GM19238 (cell line): ENCODE measurements at regions not wholly inside any gene's neighbourhood (a gene's known extent, or its start where the extent isn't known, plus 50 kb on each side); places are given as distances from the start of the nearest gene placed in this dataset.
"Not testable (repeated sequence)": the region's sequence is repeated elsewhere in the genome, so short reads cannot be mapped to it uniquely, and the experiment has no call there.

Source experiments
- DNase-seq: peaks from one replicate; pipeline ENCODE4 v3.0.0; 2011; ENCODE audit warnings: low spot score; ENCODE audit not compliant: insufficient read length

GRCh38 chr6:137623293-137623692, 129.1 kb upstream of the OLIG3 start:
- no peak for DNase-seq

GRCh38 chr6:137625100-137625661, 131.0 kb upstream of the OLIG3 start:
- no peak for DNase-seq

- no peak for DNase-seq
These were observed 131.6 kb upstream of the OLIG3 start for GRCh38 chr6:137625808-137626207.

- no peak for DNase-seq
These were observed 136.5 kb upstream of the OLIG3 start for GRCh38 chr6:137630666-137631065.

DNA sequence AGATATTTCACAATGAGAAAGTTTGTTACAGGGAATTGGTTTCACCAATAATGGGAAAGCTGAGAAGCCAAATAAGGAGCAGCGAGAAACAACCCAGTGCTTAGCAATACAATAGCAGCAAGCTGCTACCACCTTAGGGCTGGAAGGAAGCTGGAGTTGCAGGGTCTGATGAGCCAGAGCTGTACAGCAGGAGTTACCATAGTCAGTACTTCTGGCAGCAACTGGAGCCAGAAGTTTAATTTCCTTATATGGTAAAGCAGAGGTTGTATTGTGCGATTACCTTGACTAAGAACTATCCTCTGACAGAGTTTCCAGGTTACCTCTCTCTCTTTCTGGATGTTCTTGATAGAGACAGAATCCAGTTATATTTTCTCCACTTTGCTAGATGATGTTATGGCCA, 137.1 kb upstream of the OLIG3 start:
- DNase-seq = no peak

DNA sequence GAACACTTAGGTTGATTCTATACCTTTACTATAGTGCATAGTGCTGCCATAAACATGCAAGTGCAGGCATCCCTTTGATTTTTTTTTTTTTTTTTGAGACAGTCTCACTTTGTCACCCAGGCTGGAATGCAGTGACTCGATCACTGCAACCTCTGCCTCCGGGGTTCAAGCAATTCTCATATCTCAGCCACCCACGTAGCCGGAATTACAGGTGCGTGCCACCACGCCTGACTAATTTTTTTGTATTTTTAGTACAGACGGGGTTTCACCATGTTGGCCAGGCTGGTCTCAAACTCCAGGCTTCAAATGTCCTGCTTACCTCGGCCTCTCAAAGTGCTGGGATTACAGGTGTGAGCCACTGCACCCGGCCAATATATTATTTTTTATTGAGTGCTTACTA, 140.0 kb upstream of the OLIG3 start:
- not testable (repeated sequence) for DNase-seq

DNA sequence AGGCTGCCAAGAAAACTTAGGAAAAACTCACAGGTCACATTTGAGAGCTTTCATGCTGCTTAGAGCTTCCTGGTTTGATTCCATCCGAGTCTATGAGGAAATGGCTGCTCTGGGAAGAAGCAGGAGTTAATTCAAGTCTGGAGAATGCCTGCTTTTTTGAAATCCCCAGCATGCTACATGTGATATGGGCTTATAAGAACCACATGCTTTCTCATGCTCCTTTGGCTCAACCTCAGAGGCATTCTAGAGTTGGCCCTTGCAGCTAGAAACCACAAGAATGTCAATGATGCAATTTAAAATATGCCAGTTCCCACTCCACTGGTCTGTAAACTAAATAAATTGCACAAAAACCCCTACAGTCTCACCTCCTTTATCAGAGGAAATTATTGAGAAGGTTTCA, 142.9 kb upstream of the OLIG3 start:
- no peak for DNase-seq

DNA sequence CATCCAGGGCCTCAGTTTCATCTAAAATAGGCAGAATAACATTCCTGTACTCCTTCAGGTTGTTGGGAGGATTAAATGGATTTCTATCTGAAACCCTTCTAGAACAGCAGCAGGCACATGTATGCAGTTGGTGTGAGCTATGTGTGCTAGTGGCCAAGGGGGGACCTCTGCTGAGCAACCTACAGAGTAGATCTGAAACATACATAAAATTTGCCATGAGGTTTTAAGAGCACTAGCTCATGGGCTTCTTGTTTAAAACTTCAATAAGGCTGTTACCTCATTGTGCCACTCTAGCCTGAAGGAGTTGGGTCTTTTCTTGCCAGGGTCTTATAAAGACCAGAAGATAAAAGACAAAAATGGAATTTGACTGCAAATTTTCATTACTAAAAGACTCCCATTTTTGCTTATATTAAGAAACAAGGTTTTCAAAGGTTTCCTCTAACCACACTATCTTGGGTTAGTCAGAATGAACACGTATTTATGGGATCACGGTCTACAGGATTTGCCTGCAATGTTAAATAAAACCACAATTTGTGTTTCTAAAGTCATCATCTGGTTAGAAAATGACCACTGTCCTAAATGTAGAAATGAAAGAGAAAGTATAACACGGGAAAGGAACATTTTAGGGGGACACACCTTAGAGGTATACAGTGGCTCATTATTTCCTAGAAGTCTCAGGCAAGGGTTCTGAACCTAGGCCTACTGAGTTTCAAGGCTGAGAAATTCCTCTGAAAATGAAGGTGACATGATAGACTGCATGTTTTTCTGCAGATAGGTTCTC, 144.9 kb upstream of the OLIG3 start:
- no peak for DNase-seq

GRCh38 chr6:137640086-137640485, 145.9 kb upstream of the OLIG3 start:
- DNase-seq = no peak

- no peak for DNase-seq
These were observed 147.4 kb upstream of the OLIG3 start for GRCh38 chr6:137641474-137642077.

GRCh38 chr6:137643210-137643609, 149.0 kb upstream of the OLIG3 start:
- DNase-seq = not testable (repeated sequence)

DNA sequence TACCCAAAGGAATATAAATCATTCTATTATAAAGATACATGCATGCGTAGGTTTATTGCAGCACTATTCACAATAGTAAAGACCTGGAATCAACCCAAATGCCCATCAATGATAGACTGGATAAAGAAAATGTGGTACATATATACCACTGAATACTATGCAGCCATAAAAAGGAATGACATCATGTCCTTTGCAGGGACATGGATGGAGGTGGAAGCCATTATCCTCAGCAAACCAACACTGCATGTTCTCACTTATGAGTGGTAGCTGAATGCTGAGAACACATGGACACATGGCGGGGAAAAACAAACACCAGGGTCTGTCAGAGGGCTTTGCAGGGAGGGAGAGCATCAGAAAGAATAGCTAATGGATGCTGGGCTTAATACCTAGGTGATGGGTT, 149.4 kb upstream of the OLIG3 start:
- DNase-seq = not testable (repeated sequence)

GRCh38 chr6:137645850-137646249, 151.7 kb upstream of the OLIG3 start:
- DNase-seq = no peak

DNA sequence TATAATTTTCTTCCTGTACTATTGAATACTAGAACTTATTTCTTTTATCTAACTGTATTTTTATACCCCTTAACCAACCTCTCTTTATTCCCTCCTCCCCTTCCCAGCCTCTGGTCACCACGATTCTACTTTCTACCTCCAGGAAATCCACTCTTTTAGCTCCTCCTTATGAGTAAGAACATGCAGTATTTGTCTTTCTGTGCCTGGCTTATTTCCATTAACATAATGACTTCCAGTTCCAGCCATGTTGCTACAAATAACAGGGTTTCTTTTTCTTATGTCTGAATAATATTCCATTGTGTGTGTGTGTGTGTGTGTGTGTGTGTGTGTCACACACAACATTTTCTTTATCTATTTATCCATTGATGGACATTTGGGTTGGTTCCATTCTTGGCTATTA, 152.3 kb upstream of the OLIG3 start:
- DNase-seq = no peak

DNA sequence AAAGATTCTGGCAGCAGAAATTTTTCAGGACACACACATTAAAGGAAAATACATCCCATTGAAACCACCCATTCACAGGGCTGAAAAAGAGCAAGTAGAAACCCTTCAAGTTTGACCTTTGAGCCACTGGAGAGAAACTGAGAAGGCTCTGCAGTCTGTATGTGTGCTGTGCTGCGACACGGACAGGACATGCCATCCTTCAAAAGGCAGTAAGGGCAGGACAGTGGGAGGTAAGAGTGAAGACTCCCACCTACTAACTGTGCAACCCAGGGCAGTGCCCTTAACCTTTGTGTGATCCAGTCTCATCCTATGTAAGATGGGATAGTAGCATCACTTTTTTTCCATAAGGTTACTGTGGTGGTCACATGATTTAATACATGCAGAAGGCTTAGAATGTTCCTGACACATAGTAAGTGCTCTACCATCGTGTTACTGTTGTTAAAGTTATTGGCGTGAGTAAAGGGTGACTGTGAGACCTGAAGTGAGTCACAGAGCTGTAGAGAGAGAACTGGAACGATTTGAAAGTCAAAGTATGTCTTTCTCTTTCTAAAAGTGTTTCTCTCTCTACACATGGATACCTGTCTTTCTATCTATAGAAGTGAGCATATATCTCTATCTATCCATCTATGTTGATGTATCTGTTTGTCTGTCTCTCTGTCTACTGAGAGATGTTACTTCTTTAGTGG, 153.7 kb upstream of the OLIG3 start:
- no peak for DNase-seq

GRCh38 chr6:137650720-137651119, 156.5 kb upstream of the OLIG3 start:
- no peak for DNase-seq

DNA sequence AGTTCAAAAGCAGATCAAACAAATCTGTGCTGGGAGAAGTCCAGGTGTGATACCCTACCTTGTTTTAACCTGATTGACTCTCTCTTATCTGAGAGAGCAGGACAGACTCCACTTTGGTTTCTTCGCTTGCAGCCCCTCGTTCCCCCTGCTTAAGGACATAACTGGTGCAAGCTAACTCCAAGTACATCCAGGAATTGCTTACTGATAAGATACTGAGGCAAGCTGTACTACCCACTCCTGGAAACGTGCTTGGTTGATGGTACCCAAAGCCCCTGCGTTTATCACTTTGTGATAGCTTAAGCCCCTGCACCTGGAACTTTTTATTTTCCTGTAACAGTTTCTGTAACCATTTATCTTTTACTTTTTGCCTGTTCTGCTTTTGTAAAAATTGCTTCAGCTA, 157.0 kb upstream of the OLIG3 start:
- no peak for DNase-seq

GRCh38 chr6:137651591-137652335, 157.6 kb upstream of the OLIG3 start:
- DNase-seq = no peak

DNA sequence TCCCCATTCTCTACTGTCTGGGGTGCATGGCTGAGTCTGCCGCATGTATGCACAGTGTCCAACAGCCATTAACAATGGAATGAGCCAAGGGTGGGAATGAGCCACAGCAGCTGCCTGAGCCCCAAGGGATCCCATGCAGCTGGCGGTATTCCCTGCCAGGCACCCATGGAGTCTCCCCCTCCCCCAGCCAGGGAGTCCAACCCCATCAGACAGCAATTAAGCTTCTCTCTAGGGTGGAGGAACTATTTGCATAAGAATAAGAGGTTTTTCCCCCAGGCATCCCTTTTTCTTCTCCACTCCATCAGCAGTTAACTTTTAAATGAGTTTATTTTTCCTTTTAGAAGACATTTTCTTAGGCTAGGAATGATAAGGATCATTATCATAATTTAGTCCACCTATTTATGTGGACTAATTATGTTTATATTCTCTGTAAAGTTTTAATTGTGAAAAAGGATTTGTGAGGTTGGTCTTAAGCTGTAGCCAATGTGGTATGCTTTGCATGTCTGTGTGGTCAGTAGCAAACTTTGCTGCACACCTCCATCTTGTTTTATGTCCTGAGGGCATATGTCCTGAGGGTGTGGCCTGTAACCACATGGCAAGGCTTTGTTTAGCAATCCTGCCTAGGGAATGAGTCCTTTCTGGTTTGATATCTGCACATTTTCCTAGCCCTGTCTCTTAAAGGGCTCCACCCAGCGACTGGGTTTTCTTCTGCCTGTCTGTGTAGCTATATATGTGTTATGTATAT, 158.9 kb upstream of the OLIG3 start:
- no peak for DNase-seq

GRCh38 chr6:137653706-137654059, 159.5 kb upstream of the OLIG3 start:
- no peak for DNase-seq
